HCT116 (cell line): ENCODE measurements at regions not wholly inside any gene's neighbourhood (a gene's known extent, or its start where the extent isn't known, plus 50 kb on each side); places are given as distances from the start of the nearest gene placed in this dataset.
"Not testable (repeated sequence)": the region's sequence is repeated elsewhere in the genome, so short reads cannot be mapped to it uniquely, and the experiment has no call there.

Source experiments
- ATAC-seq: fragments of 200-7000 bp; cut with Tn5 transposase; 2 replicates; pipeline ENCODE4 v1.9.1; 2020; ENCODE audit warnings: mild to moderate bottlenecking, moderate library complexity
- BruUV-seq: library from RNA; stranded (reverse); fragments of 400-500 nt; replicated peaks from 2 replicates; lab custom pipeline; 2021; lab: Mats Ljungman, UMichigan
- CTCF ChIA-PET: fragments of 300-600 bp; sonication (Branson Sonifier 250); formaldehyde crosslinking; loops from one replicate; lab custom pipeline; 2021; ENCODE audit warnings: antibody characterized with exemption; lab: Charles Lee
- POLR2A ChIA-PET: fragments of 300-600, 350-600 bp; sonication (Branson Sonifier 250); formaldehyde crosslinking; loops from one replicate; lab custom pipeline; 2021; ENCODE audit warnings: antibody characterized with exemption; lab: Charles Lee
- RAD21 ChIA-PET, 2 experiments: fragments of 300-600 bp; sonication (Branson Sonifier 250); formaldehyde crosslinking; loops; one replicate each; lab custom pipeline; 2023; ENCODE audit warnings: low total read pairs in 2 of 2; ENCODE audit not compliant: uncharacterized antibody in 2 of 2, unreplicated experiment in 2 of 2, low non-redundant PET in 1 of 2; lab: Charles Lee
- DNase-seq: peaks from one replicate; pipeline ENCODE4 v3.0.0-alpha.2; 2010; ENCODE audit warnings: low read depth, low spot score
- H2AFZ ChIP-seq: fragments of 200-600 bp; shearing (Covaris generic), sonication (generic); 2 replicates; pipeline ENCODE4 v1.6.1; 2017; ENCODE audit warnings: low read depth, mixed run types, mixed read lengths, antibody characterized with exemption, low read length; ENCODE audit not compliant: poor library complexity, severe bottlenecking
- H3K27ac ChIP-seq: 2 replicates; pipeline ENCODE4 v1.5.1; 2012; ENCODE audit warnings: low read depth, low read length
- H3K27me3 ChIP-seq: fragments of 200-600 bp; sonication (generic); 2 replicates; pipeline ENCODE4 v1.6.1; 2016; ENCODE audit warnings: mixed run types, low read length, mixed read lengths; ENCODE audit not compliant: insufficient read depth
- H3K36me3 ChIP-seq, 2 experiments: fragments of 200-500 bp in 1 of 2; fragments of 200-600 bp in 1 of 2; sonication (Bioruptor generic) in 1 of 2; sonication (generic) in 1 of 2; 2 replicates each; pipeline versions ENCODE4 v1.5.1 to v1.6.1; 2014 to 2016; ENCODE audit warnings: low read length in 2 of 2, inconsistent platforms in 1 of 2, mixed read lengths in 1 of 2, mixed run types in 1 of 2; ENCODE audit not compliant: insufficient read depth in 2 of 2, control insufficient read depth in 1 of 2
- H3K4me1 ChIP-seq, 2 experiments: fragments of 200-600 bp in 1 of 2; sonication (generic) in 1 of 2; 2 replicates each; pipeline versions ENCODE4 v1.5.1 to v1.6.1; 2012 to 2017; ENCODE audit warnings: low read length in 2 of 2, inconsistent platforms in 1 of 2, mild to moderate bottlenecking in 1 of 2, mixed read lengths in 1 of 2, mixed run types in 1 of 2, moderate library complexity in 1 of 2; ENCODE audit not compliant: insufficient read depth in 2 of 2, control insufficient read depth in 1 of 2
- H3K4me2 ChIP-seq: fragments of 200-600 bp; sonication (generic); 2 replicates; pipeline ENCODE4 v1.6.1; 2017; ENCODE audit warnings: mixed run types, low read length, mixed read lengths
- H3K4me3 ChIP-seq, 2 experiments: fragments of 200-600 bp in 1 of 2; sonication (generic) in 1 of 2; replicated peaks in 1 of 2; 2 replicates each; pipeline ENCODE4 v1.5.1; 2011 to 2016; ENCODE audit warnings: low read length in 2 of 2, control low read depth in 1 of 2, low read depth in 1 of 2, mild to moderate bottlenecking in 1 of 2, mixed read lengths in 1 of 2, mixed run types in 1 of 2
- H3K79me2 ChIP-seq: fragments of 200-600 bp; sonication (generic); 2 replicates; pipeline ENCODE4 v1.6.1; 2017; ENCODE audit warnings: mild to moderate bottlenecking, mixed run types, low read length, moderate library complexity, mixed read lengths; ENCODE audit not compliant: insufficient read depth
- H3K9ac ChIP-seq: fragments of 200-600 bp; sonication (generic); 2 replicates; pipeline ENCODE4 v1.6.1; 2016; ENCODE audit warnings: low read length, mixed read lengths
- H3K9me2 ChIP-seq: fragments of 200-600 bp; sonication (generic), shearing (Covaris generic); 2 replicates; pipeline ENCODE4 v1.6.1; 2017; ENCODE audit warnings: mixed run types, mild to moderate bottlenecking, moderate library complexity; ENCODE audit not compliant: insufficient read depth
- H3K9me3 ChIP-seq, 2 experiments: fragments of 200-500 bp in 1 of 2; fragments of 200-600 bp in 1 of 2; sonication (Bioruptor generic) in 1 of 2; sonication (generic) in 1 of 2; 2 replicates each; pipeline ENCODE4 v1.6.1; 2014 to 2017; ENCODE audit warnings: low read length in 2 of 2, mixed read lengths in 2 of 2, inconsistent platforms in 1 of 2, low read depth in 1 of 2, mild to moderate bottlenecking in 1 of 2, mixed run types in 1 of 2, moderate library complexity in 1 of 2; ENCODE audit not compliant: control insufficient read depth in 1 of 2, insufficient read depth in 1 of 2
- H4K20me1 ChIP-seq: fragments of 200-600 bp; sonication (generic), shearing (Covaris generic); 2 replicates; pipeline ENCODE4 v1.6.1; 2017; ENCODE audit warnings: mixed run types, mild to moderate bottlenecking, moderate library complexity; ENCODE audit not compliant: insufficient read depth
- ATF3 ChIP-seq: IDR thresholded peaks from 2 replicates; pipeline ENCODE4 v1.6.1; 2012
- CEBPB ChIP-seq: IDR thresholded peaks from 2 replicates; pipeline ENCODE4 v1.6.1; 2012; ENCODE audit warnings: low read depth
- CTCF ChIP-seq, 3 experiments: fragments of 200-600 bp in 1 of 3; sonication (generic) in 1 of 3; IDR thresholded peaks in 2 of 3; conservative IDR thresholded peaks in 1 of 3; 2 replicates each; pipeline ENCODE4 v1.5.1; 2012 to 2017; ENCODE audit warnings: low read depth in 2 of 3, low read length in 2 of 3, antibody characterized with exemption in 1 of 3, borderline replicate concordance in 1 of 3, control low read depth in 1 of 3, mild to moderate bottlenecking in 1 of 3, mixed read lengths in 1 of 3, mixed run types in 1 of 3, moderate library complexity in 1 of 3; ENCODE audit not compliant: insufficient read depth in 1 of 3
- EGR1 ChIP-seq: IDR thresholded peaks from 2 replicates; pipeline ENCODE4 v1.6.1; 2012; ENCODE audit warnings: low read depth
- ELF1 ChIP-seq: IDR thresholded peaks from 2 replicates; pipeline ENCODE4 v1.6.1; 2012; ENCODE audit warnings: low read depth, borderline replicate concordance
- EZH2phosphoT487 ChIP-seq: fragments of 200-600 bp; IDR thresholded peaks from 2 replicates; pipeline ENCODE4 v1.6.1; 2018; ENCODE audit warnings: antibody characterized with exemption, borderline replicate concordance
- FOSL1 ChIP-seq: IDR thresholded peaks from 2 replicates; pipeline ENCODE4 v1.6.1; 2012; ENCODE audit warnings: low read depth
- JUND ChIP-seq: IDR thresholded peaks from 2 replicates; pipeline ENCODE4 v1.6.1; 2012
- POLR2AphosphoS5 ChIP-seq: IDR thresholded peaks from 2 replicates; pipeline ENCODE4 v1.6.1; 2011; ENCODE audit warnings: mild to moderate bottlenecking, low read depth, low read length, moderate library complexity
- RAD21 ChIP-seq: IDR thresholded peaks from 2 replicates; pipeline ENCODE4 v1.6.1; 2012; ENCODE audit warnings: low read depth, mild to moderate bottlenecking
- SP1 ChIP-seq: IDR thresholded peaks from 2 replicates; pipeline ENCODE4 v1.6.1; 2012; ENCODE audit warnings: low read depth
- YY1 ChIP-seq: IDR thresholded peaks from 2 replicates; pipeline ENCODE4 v1.6.1; 2011; ENCODE audit warnings: low read length, low read depth, moderate library complexity, mild to moderate bottlenecking; ENCODE audit not compliant: insufficient replicate concordance; ENCODE audit errors: extremely low read depth
- intact Hi-C: fragments of 100-400 bp; cut with micrococcal nuclease; formaldehyde crosslinking; loops from 2 replicates; pipeline ENCODE4 v1.10.0; 2022
- TF ChIP-seq, protein P1 (sequence below): IDR thresholded peaks from 2 replicates; pipeline ENCODE4 v1.6.1; 2012

- no peaks in the 10 kb centered on the region for H3K79me2 ChIP-seq
Measured at GRCh38 chr3:135598597-135598996, 366.9 kb upstream of the PPP2R3A start.

GRCh38 chr3:135604512-135604911 is 361.0 kb upstream of the PPP2R3A start:
- H3K9ac ChIP-seq, H3K79me2 ChIP-seq, DNase-seq, H3K4me3 ChIP-seq, RAD21 ChIA-PET, H3K27me3 ChIP-seq, CTCF ChIA-PET, H3K4me2 ChIP-seq, ATAC-seq, H3K9me3 ChIP-seq, BruUV-seq, H3K9me2 ChIP-seq, H3K36me3 ChIP-seq, POLR2A ChIA-PET, H3K27ac ChIP-seq, H4K20me1 ChIP-seq, H3K4me1 ChIP-seq, intact Hi-C loops, H2AFZ ChIP-seq: not testable (repeated sequence)

More at GRCh38 chr3:135598597-135598996, 366.9 kb upstream of the PPP2R3A start:
- H3K4me2 ChIP-seq, result no peak overlapping the region
- BruUV-seq, result no TSS peak
- ChIA-PET RAD21 (no interaction called here), CTCF (no interaction called here), POLR2A (no interaction called here)
- no peak overlapping the region for H3K9ac ChIP-seq
- no peaks in the 10 kb centered on the region for H4K20me1 ChIP-seq
- H3K4me1 ChIP-seq, result no peaks in the 10 kb centered on the region
- no peaks in the 10 kb centered on the region for H3K9me2 ChIP-seq
- H3K27ac ChIP-seq, result no peak overlapping the region
- ATAC-seq (no peak), DNase-seq (no peak)
- TF ChIP-seq ELF1, result no peak
- no peak for TF ChIP-seq YY1
- no peak for TF ChIP-seq CEBPB
- no peak for TF ChIP-seq EZH2phosphoT487
- no peak for TF ChIP-seq EGR1
- TF ChIP-seq CTCF (IDR thresholded peaks at IDR 0.05 in 2 of 3, conservative IDR thresholded peaks at IDR 0.05 in 1 of 3; ENCODE audit: borderline replicate concordance in 1 of 3, insufficient read depth in 1 of 3, low read depth in 2 of 3, low read length in 2 of 3), result no peak
- no peak for TF ChIP-seq FOSL1
- TF ChIP-seq RAD21, result no peak
- TF ChIP-seq, protein P1, sequence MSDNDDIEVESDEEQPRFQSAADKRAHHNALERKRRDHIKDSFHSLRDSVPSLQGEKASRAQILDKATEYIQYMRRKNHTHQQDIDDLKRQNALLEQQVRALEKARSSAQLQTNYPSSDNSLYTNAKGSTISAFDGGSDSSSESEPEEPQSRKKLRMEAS, result no peak
- TF ChIP-seq POLR2AphosphoS5, result no peak
- TF ChIP-seq ATF3, result no peak
- no peak for TF ChIP-seq SP1
- no peak for TF ChIP-seq JUND
- peaks cover 29% of the 10 kb centered on the region for H3K27me3 ChIP-seq
- H3K36me3 ChIP-seq, result no peaks in the 10 kb centered on the region
- intact Hi-C loops, result no loop called here
- H2AFZ ChIP-seq, result no peak overlapping the region
- no peaks in the 10 kb centered on the region for H3K9me3 ChIP-seq
- no peak overlapping the region for H3K4me3 ChIP-seq
